Mammary epithelial cell (primary cell): ENCODE measurements at regions not wholly inside any gene's neighbourhood (a gene's known extent, or its start where the extent isn't known, plus 50 kb on each side); places are given as distances from the start of the nearest gene placed in this dataset.

ENCODE experiments used
- EZH2 ChIP-seq: IDR thresholded peaks from 2 replicates; pipeline ENCODE4 v1.6.1; 2012; ENCODE audit warnings: low read length, inconsistent platforms, borderline replicate concordance
- TF ChIP-seq, protein P1 (sequence below), 2 donors: IDR thresholded peaks in 1 of 2; conservative IDR thresholded peaks in 1 of 2; 2 replicates each; pipeline ENCODE4 v1.5.1; 2011 to 2012; ENCODE audit warnings: inconsistent platforms in 2 of 2, low read length in 2 of 2, mild to moderate bottlenecking in 2 of 2, control low read depth in 1 of 2, low read depth in 1 of 2; ENCODE audit not compliant: insufficient read depth in 1 of 2; ENCODE audit errors: extremely low read depth in 1 of 2

DNA sequence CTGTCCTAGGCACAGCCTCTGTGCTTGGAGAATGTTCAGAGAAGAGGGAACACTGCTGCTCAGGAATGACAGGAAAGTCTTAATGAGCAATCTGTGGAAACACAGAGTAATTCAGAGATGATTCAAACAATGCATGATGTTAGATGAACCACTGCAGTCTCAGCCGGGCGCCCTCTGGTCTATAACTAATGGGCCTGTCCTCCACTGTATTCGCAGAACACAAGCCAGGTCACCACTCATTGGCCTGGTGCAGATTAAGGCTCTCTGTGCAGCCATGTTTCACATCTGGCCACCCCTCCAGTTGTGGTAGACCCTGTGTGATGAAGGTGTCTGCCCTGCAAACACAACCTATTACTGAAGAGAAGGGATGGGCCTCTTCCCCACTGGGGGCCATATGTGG, 281.7 kb upstream of the ROPN1 start:
- TF ChIP-seq, protein P1, sequence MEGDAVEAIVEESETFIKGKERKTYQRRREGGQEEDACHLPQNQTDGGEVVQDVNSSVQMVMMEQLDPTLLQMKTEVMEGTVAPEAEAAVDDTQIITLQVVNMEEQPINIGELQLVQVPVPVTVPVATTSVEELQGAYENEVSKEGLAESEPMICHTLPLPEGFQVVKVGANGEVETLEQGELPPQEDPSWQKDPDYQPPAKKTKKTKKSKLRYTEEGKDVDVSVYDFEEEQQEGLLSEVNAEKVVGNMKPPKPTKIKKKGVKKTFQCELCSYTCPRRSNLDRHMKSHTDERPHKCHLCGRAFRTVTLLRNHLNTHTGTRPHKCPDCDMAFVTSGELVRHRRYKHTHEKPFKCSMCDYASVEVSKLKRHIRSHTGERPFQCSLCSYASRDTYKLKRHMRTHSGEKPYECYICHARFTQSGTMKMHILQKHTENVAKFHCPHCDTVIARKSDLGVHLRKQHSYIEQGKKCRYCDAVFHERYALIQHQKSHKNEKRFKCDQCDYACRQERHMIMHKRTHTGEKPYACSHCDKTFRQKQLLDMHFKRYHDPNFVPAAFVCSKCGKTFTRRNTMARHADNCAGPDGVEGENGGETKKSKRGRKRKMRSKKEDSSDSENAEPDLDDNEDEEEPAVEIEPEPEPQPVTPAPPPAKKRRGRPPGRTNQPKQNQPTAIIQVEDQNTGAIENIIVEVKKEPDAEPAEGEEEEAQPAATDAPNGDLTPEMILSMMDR (conservative IDR thresholded peaks at IDR 0.05 in 1 of 2, IDR thresholded peaks at IDR 0.05 in 1 of 2; ENCODE audit: extremely low read depth in 1 of 2, insufficient read depth in 1 of 2, low read depth in 1 of 2, low read length in 2 of 2) = no peak
- no peak for TF ChIP-seq EZH2
